Trophoblast cell (in vitro differentiated cells and primary cell): ENCODE measurements at regions not wholly inside any gene's neighbourhood (a gene's known extent, or its start where the extent isn't known, plus 50 kb on each side); places are given as distances from the start of the nearest gene placed in this dataset.

Experiments used
- DNase-seq, 2 donors: peaks; one replicate each; pipeline ENCODE4 v3.0.0-alpha.2; 2016
- H2AFZ ChIP-seq: 2 replicates; pipeline ENCODE4 v1.6.1; 2013; ENCODE audit warnings: low read length, moderate library complexity, mild to moderate bottlenecking; ENCODE audit not compliant: insufficient read depth, poor library complexity
- H2AK5ac ChIP-seq: 2 replicates; pipeline ENCODE4 v1.6.1; 2013; ENCODE audit warnings: mild to moderate bottlenecking, low read length
- H2BK120ac ChIP-seq: 2 replicates; pipeline ENCODE4 v1.6.1; 2013; ENCODE audit warnings: low read length, mild to moderate bottlenecking, moderate library complexity; ENCODE audit not compliant: insufficient read depth, poor library complexity
- H2BK12ac ChIP-seq: 2 replicates; pipeline ENCODE4 v1.6.1; 2013; ENCODE audit warnings: mild to moderate bottlenecking, low read length, moderate library complexity
- H2BK5ac ChIP-seq: 2 replicates; pipeline ENCODE4 v1.6.1; 2013; ENCODE audit warnings: low read length, low read depth, moderate library complexity, mild to moderate bottlenecking; ENCODE audit not compliant: poor library complexity
- H3K14ac ChIP-seq: 2 replicates; pipeline ENCODE4 v1.6.1; 2013; ENCODE audit warnings: mild to moderate bottlenecking, low read length
- H3K18ac ChIP-seq: 2 replicates; pipeline ENCODE4 v1.6.1; 2013; ENCODE audit warnings: mild to moderate bottlenecking, low read length
- H3K23ac ChIP-seq: 2 replicates; pipeline ENCODE4 v1.6.1; 2013; ENCODE audit warnings: low read length
- H3K27ac ChIP-seq: 2 replicates; pipeline ENCODE4 v1.5.1; 2013; ENCODE audit warnings: low read depth, mild to moderate bottlenecking, inconsistent platforms, low read length, moderate library complexity
- H3K27me3 ChIP-seq: 2 replicates; pipeline ENCODE4 v1.6.1; 2013; ENCODE audit warnings: inconsistent platforms, mild to moderate bottlenecking, low read length, moderate library complexity; ENCODE audit not compliant: insufficient read depth
- H3K36me3 ChIP-seq, 2 experiments: 1 replicate in 1 of 2; 2 replicates in 1 of 2; pipeline ENCODE4 v1.6.1; 2013; ENCODE audit warnings: low read length in 2 of 2, mild to moderate bottlenecking in 2 of 2, moderate library complexity in 1 of 2; ENCODE audit not compliant: insufficient read depth in 2 of 2, control insufficient read depth in 1 of 2
- H3K4ac ChIP-seq: 2 replicates; pipeline ENCODE4 v1.6.1; 2013; ENCODE audit warnings: low read depth, mild to moderate bottlenecking, low read length, moderate library complexity
- H3K4me1 ChIP-seq, 2 experiments: 1 replicate in 1 of 2; 2 replicates in 1 of 2; pipeline ENCODE4 v1.6.1; 2013; ENCODE audit warnings: low read length in 2 of 2, mild to moderate bottlenecking in 2 of 2, moderate library complexity in 1 of 2; ENCODE audit not compliant: insufficient read depth in 2 of 2, control insufficient read depth in 1 of 2
- H3K4me2 ChIP-seq: 2 replicates; pipeline ENCODE4 v1.6.1; 2013; ENCODE audit warnings: inconsistent platforms, mild to moderate bottlenecking, low read length, moderate library complexity
- H3K4me3 ChIP-seq: 2 replicates; pipeline ENCODE4 v1.5.1; 2013; ENCODE audit warnings: mild to moderate bottlenecking, low read depth, low read length, inconsistent platforms
- H3K79me1 ChIP-seq: one replicate; pipeline ENCODE4 v1.6.1; 2013; ENCODE audit warnings: low read length
- H3K79me2 ChIP-seq: 2 replicates; pipeline ENCODE4 v1.6.1; 2013; ENCODE audit warnings: low read length, mild to moderate bottlenecking; ENCODE audit not compliant: control insufficient read depth, insufficient read depth, poor library complexity
- H3K9ac ChIP-seq: 2 replicates; pipeline ENCODE4 v1.6.1; 2013; ENCODE audit warnings: mild to moderate bottlenecking, low read length
- H3K9me3 ChIP-seq: 2 replicates; pipeline ENCODE4 v1.6.1; 2013; ENCODE audit warnings: low read depth, mild to moderate bottlenecking, control low read depth, inconsistent platforms, low read length; ENCODE audit not compliant: insufficient read depth
- H4K12ac ChIP-seq: 2 replicates; pipeline ENCODE4 v1.6.1; 2013; ENCODE audit warnings: low read depth, mild to moderate bottlenecking, low read length, moderate library complexity
- H4K8ac ChIP-seq: 2 replicates; pipeline ENCODE4 v1.6.1; 2013; ENCODE audit warnings: low read depth, mild to moderate bottlenecking, low read length, moderate library complexity
- H4K91ac ChIP-seq: one replicate; pipeline ENCODE4 v1.6.1; 2013; ENCODE audit warnings: low read depth, mild to moderate bottlenecking, low read length, moderate library complexity
- WGBS: extraction: QIAGEN DNeasy Blood & Tissue Kit; methylation state at CpG from one replicate; pipeline ENCODE4 v1.1.7; 2013; ENCODE audit warnings: missing lambda C conversion rate; ENCODE audit not compliant: insufficient read length, insufficient coverage; ENCODE audit errors: extremely low coverage; 5-methylcytosine and 5-hydroxymethylcytosine counted together

- Histone ChIP-seq H3K23ac (no peak overlapping the region), H2AFZ (no peak overlapping the region), H2BK12ac (no peak overlapping the region), H3K79me1 (peaks cover 2% of the 10 kb centered on the region), H3K4me1 (peaks cover 2 to 3% of the 10 kb centered on the region in 2 experiments), H2BK5ac (no peak overlapping the region), H4K8ac (no peak overlapping the region), H3K4me2 (no peak overlapping the region), H3K18ac (no peak overlapping the region), H3K36me3 (no peaks in the 10 kb centered on the region), H3K9ac (no peak overlapping the region), H3K9me3 (no peaks in the 10 kb centered on the region), H3K4me3 (no peak overlapping the region), H3K27me3 (no peaks in the 10 kb centered on the region), H3K4ac (no peak overlapping the region), H4K12ac (no peak overlapping the region), H4K91ac (no peak overlapping the region), H3K27ac (no peak overlapping the region), H2AK5ac (no peak overlapping the region), H2BK120ac (no peak overlapping the region), H3K14ac (peak overlapping the region; percentile 11), H3K79me2 (no peaks in the 10 kb centered on the region)
- no CpG with 5 or more reads among the region's 8 CpGs for WGBS
- DNase-seq: no peak
Measured at GRCh38 chr12:89984846-89985245, 276.2 kb upstream of the ATP2B1 start.

- DNase-seq: no peak
- Histone ChIP-seq H2AK5ac (no peak overlapping the region), H4K12ac (no peak overlapping the region), H3K18ac (no peak overlapping the region), H3K9ac (no peak overlapping the region), H2AFZ (no peak overlapping the region), H3K23ac (no peak overlapping the region), H2BK12ac (no peak overlapping the region), H3K27ac (no peak overlapping the region), H2BK5ac (no peak overlapping the region), H4K91ac (no peak overlapping the region), H3K4me3 (no peak overlapping the region), H4K8ac (no peak overlapping the region), H3K4me1 (peaks cover 2 to 3% of the 10 kb centered on the region in 2 experiments), H3K9me3 (no peaks in the 10 kb centered on the region), H3K36me3 (no peaks in the 10 kb centered on the region), H3K27me3 (no peaks in the 10 kb centered on the region), H3K79me2 (no peaks in the 10 kb centered on the region), H2BK120ac (no peak overlapping the region), H3K4ac (no peak overlapping the region), H3K14ac (no peak overlapping the region), H3K79me1 (peaks cover 2% of the 10 kb centered on the region), H3K4me2 (no peak overlapping the region)
- WGBS: no CpG with 5 or more reads among the region's 1 CpG
Measured at GRCh38 chr12:89983622-89984021, 275.0 kb upstream of the ATP2B1 start.

- peak overlapping the region; percentile 62 for H3K27ac ChIP-seq
- H3K79me1 ChIP-seq: peaks cover 4% of the 10 kb centered on the region
- H3K9ac ChIP-seq: peak overlapping the region; percentile 55
- no peaks in the 10 kb centered on the region for H3K27me3 ChIP-seq
- H4K12ac ChIP-seq: no peak overlapping the region
- WGBS: no CpG with 5 or more reads among the region's 3 CpGs
- no peak overlapping the region for H3K14ac ChIP-seq
- H3K4me2 ChIP-seq: no peak overlapping the region
- H2BK120ac ChIP-seq: no peak overlapping the region
- no peak overlapping the region for H4K91ac ChIP-seq
- H3K4me1 ChIP-seq: peaks cover 2 to 8% of the 10 kb centered on the region in 2 experiments
- no peaks in the 10 kb centered on the region for H3K9me3 ChIP-seq
- no peak overlapping the region for H2AFZ ChIP-seq
- DNase-seq: peak in 1 of 2 donors; percentile 27
- peak overlapping the region; percentile 53 for H4K8ac ChIP-seq
- H3K18ac ChIP-seq: no peak overlapping the region
- H3K23ac ChIP-seq: no peak overlapping the region
- H3K36me3 ChIP-seq: no peaks in the 10 kb centered on the region
- H3K4ac ChIP-seq: no peak overlapping the region
- no peak overlapping the region for H3K4me3 ChIP-seq
- H2BK5ac ChIP-seq: no peak overlapping the region
- no peaks in the 10 kb centered on the region for H3K79me2 ChIP-seq
- H2BK12ac ChIP-seq: peak overlapping the region; percentile 69
- H2AK5ac ChIP-seq: no peak overlapping the region
Measured at GRCh38 chr12:89980236-89980635, 271.6 kb upstream of the ATP2B1 start.

DNA sequence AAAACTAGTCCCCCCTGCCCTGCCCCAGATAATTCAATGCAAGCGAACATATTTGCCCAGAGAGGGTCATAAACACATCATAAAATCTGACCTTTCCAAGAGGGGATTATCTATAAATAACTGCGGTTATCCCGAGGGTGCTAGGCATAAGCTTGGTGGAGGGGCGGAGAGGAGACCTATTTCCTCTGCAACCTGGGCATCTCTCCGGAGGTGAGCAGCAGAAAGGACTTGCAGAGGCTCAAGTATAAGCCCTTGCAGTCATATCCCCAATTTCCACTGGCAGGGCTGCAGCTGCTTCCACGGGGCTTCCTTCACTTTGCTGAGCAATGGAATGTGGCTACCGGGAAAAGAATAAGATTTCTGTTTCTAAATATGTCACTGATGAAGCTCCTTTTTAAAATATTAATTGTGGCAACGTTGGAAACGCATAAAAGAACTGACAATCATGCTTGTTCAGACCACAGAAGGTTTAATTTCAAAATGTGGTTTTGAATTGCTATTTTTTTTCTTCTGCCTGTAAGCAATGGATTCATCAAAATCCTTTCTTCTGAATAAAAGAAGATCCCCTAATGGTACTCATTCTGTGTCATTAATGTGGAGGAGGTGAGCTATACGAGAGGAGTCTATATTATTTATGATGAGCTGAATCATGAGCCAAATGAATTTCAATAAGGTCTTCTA lies 268.9 kb upstream of the ATP2B1 start:
- no peak overlapping the region for H2AFZ ChIP-seq
- no peak overlapping the region for H3K27ac ChIP-seq
- no peak overlapping the region for H2BK120ac ChIP-seq
- no peaks in the 10 kb centered on the region for H3K9me3 ChIP-seq
- peak overlapping the region; percentile 43 for H2BK12ac ChIP-seq
- no peak overlapping the region for H3K14ac ChIP-seq
- H3K4ac ChIP-seq: no peak overlapping the region
- H4K8ac ChIP-seq: no peak overlapping the region
- no peaks in the 10 kb centered on the region for H3K27me3 ChIP-seq
- peaks cover 2 to 8% of the 10 kb centered on the region in 2 experiments for H3K4me1 ChIP-seq
- peaks cover 5% of the 10 kb centered on the region for H3K79me1 ChIP-seq
- no peak overlapping the region for H2AK5ac ChIP-seq
- H3K23ac ChIP-seq: no peak overlapping the region
- H3K79me2 ChIP-seq: no peaks in the 10 kb centered on the region
- no peak overlapping the region for H3K9ac ChIP-seq
- no peak for DNase-seq
- no CpG with 5 or more reads among the region's 10 CpGs for WGBS
- H3K18ac ChIP-seq: no peak overlapping the region
- H3K4me2 ChIP-seq: no peak overlapping the region
- H4K91ac ChIP-seq: peak overlapping the region; percentile 8
- H4K12ac ChIP-seq: no peak overlapping the region
- no peaks in the 10 kb centered on the region for H3K36me3 ChIP-seq
- no peak overlapping the region for H2BK5ac ChIP-seq
- no peak overlapping the region for H3K4me3 ChIP-seq
